Activated naive CD8-positive, alpha-beta T cell treated with anti-CD3 and anti-CD28 coated beads, Interleukin-2, amount 50 U/mL, for 24 hours (primary cell): ENCODE measurements at regions not wholly inside any gene's neighbourhood (a gene's known extent, or its start where the extent isn't known, plus 50 kb on each side); places are given as distances from the start of the nearest gene placed in this dataset.

Source experiments
- ATAC-seq: fragments of 150-1000 bp; cut with Tn5 transposase; one replicate; pipeline ENCODE4 v1.10.0; 2021
- DNase-seq: peaks from one replicate; pipeline ENCODE4 v3.0.0; 2021
- H3K27ac Mint-ChIP-seq: one replicate; pipeline ENCODE4 v1.8.0; 2021; ENCODE audit warnings: mild to moderate bottlenecking, mixed read lengths
- H3K27me3 Mint-ChIP-seq: one replicate; pipeline ENCODE4 v1.8.0; 2021; ENCODE audit warnings: mixed read lengths
- H3K36me3 Mint-ChIP-seq: one replicate; pipeline ENCODE4 v1.8.0; 2021; ENCODE audit warnings: low read depth, mixed read lengths
- H3K4me1 Mint-ChIP-seq: one replicate; pipeline ENCODE4 v1.8.0; 2021; ENCODE audit warnings: mixed read lengths
- H3K4me3 Mint-ChIP-seq: one replicate; pipeline ENCODE4 v1.8.0; 2021; ENCODE audit warnings: mild to moderate bottlenecking, moderate library complexity, mixed read lengths
- H3K9me3 Mint-ChIP-seq: one replicate; pipeline ENCODE4 v1.8.0; 2021; ENCODE audit warnings: mixed read lengths

- no peak overlapping the region for H3K27ac Mint-ChIP-seq
- H3K4me3 Mint-ChIP-seq, result no peak overlapping the region
- H3K27me3 Mint-ChIP-seq, result no peaks in the 10 kb centered on the region
- DNase-seq (no peak), ATAC-seq (no peak)
- H3K4me1 Mint-ChIP-seq, result no peaks in the 10 kb centered on the region
- no peaks in the 10 kb centered on the region for H3K9me3 Mint-ChIP-seq
- no peaks in the 10 kb centered on the region for H3K36me3 Mint-ChIP-seq
Measured at GRCh38 chr4:182105416-182105815, 137.8 kb upstream of the TENM3 start.

- no peak for DNase-seq
- H3K4me1 Mint-ChIP-seq, result no peaks in the 10 kb centered on the region
- H3K27ac Mint-ChIP-seq, result no peak overlapping the region
- no peak for ATAC-seq
- no peaks in the 10 kb centered on the region for H3K27me3 Mint-ChIP-seq
- H3K9me3 Mint-ChIP-seq, result no peaks in the 10 kb centered on the region
- H3K36me3 Mint-ChIP-seq, result no peaks in the 10 kb centered on the region
- no peak overlapping the region for H3K4me3 Mint-ChIP-seq
Measured at GRCh38 chr4:182107931-182108330, 135.3 kb upstream of the TENM3 start.

- H3K4me1 Mint-ChIP-seq, result no peaks in the 10 kb centered on the region
- no peaks in the 10 kb centered on the region for H3K9me3 Mint-ChIP-seq
- DNase-seq (no peak), ATAC-seq (no peak)
- no peak overlapping the region for H3K4me3 Mint-ChIP-seq
- no peaks in the 10 kb centered on the region for H3K36me3 Mint-ChIP-seq
- no peaks in the 10 kb centered on the region for H3K27me3 Mint-ChIP-seq
- H3K27ac Mint-ChIP-seq, result no peak overlapping the region
Measured at GRCh38 chr4:182111586-182111985, 131.6 kb upstream of the TENM3 start.

GRCh38 chr4:182113779-182114178, 129.4 kb upstream of the TENM3 start:
- H3K27ac Mint-ChIP-seq, result no peak overlapping the region
- DNase-seq, result no peak
- H3K9me3 Mint-ChIP-seq, result peaks cover 4% of the 10 kb centered on the region
- H3K27me3 Mint-ChIP-seq, result no peaks in the 10 kb centered on the region
- no peaks in the 10 kb centered on the region for H3K4me1 Mint-ChIP-seq
- no peaks in the 10 kb centered on the region for H3K36me3 Mint-ChIP-seq
- ATAC-seq, result no peak
- no peak overlapping the region for H3K4me3 Mint-ChIP-seq

- no peaks in the 10 kb centered on the region for H3K36me3 Mint-ChIP-seq
- ATAC-seq (no peak), DNase-seq (no peak)
Measured at GRCh38 chr4:182124359-182124758, 118.8 kb upstream of the TENM3 start.

GRCh38 chr4:182126096-182126495, 117.1 kb upstream of the TENM3 start:
- no peaks in the 10 kb centered on the region for H3K36me3 Mint-ChIP-seq
- H3K4me1 Mint-ChIP-seq, result no peaks in the 10 kb centered on the region
- DNase-seq, result no peak
- ATAC-seq, result no peak
- H3K27me3 Mint-ChIP-seq, result no peaks in the 10 kb centered on the region
- no peak overlapping the region for H3K4me3 Mint-ChIP-seq
- H3K27ac Mint-ChIP-seq, result no peak overlapping the region
- peaks cover 11% of the 10 kb centered on the region for H3K9me3 Mint-ChIP-seq

More at GRCh38 chr4:182124359-182124758, 118.8 kb upstream of the TENM3 start:
- Mint-ChIP-seq H3K4me3 (no peak overlapping the region), H3K27ac (no peak overlapping the region), H3K9me3 (peaks cover 20% of the 10 kb centered on the region), H3K27me3 (no peaks in the 10 kb centered on the region), H3K4me1 (no peaks in the 10 kb centered on the region)

- H3K9me3 Mint-ChIP-seq, result peaks cover 12% of the 10 kb centered on the region
- no peaks in the 10 kb centered on the region for H3K27me3 Mint-ChIP-seq
- H3K27ac Mint-ChIP-seq, result no peak overlapping the region
- DNase-seq, result no peak
- no peak for ATAC-seq
- H3K36me3 Mint-ChIP-seq, result no peaks in the 10 kb centered on the region
- H3K4me1 Mint-ChIP-seq, result no peaks in the 10 kb centered on the region
- H3K4me3 Mint-ChIP-seq, result no peak overlapping the region
Measured at GRCh38 chr4:182126603-182127002, 116.6 kb upstream of the TENM3 start.

GRCh38 chr4:182133033-182133432, 110.2 kb upstream of the TENM3 start:
- Mint-ChIP-seq H3K27me3 (peaks cover 16% of the 10 kb centered on the region), H3K4me3 (no peak overlapping the region), H3K4me1 (no peaks in the 10 kb centered on the region), H3K27ac (no peak overlapping the region), H3K9me3 (peaks cover 7% of the 10 kb centered on the region), H3K36me3 (no peaks in the 10 kb centered on the region)
- ATAC-seq, result no peak
- no peak for DNase-seq

- ATAC-seq (no peak), DNase-seq (no peak)
- peaks cover 22% of the 10 kb centered on the region for H3K27me3 Mint-ChIP-seq
- H3K4me3 Mint-ChIP-seq, result no peak overlapping the region
- H3K4me1 Mint-ChIP-seq, result no peaks in the 10 kb centered on the region
- no peaks in the 10 kb centered on the region for H3K36me3 Mint-ChIP-seq
- no peak overlapping the region for H3K27ac Mint-ChIP-seq
- H3K9me3 Mint-ChIP-seq, result peaks cover 7% of the 10 kb centered on the region
Measured at GRCh38 chr4:182134261-182134660, 108.9 kb upstream of the TENM3 start.

- H3K4me3 Mint-ChIP-seq, result no peak overlapping the region
- H3K9me3 Mint-ChIP-seq, result peaks cover 7% of the 10 kb centered on the region
- ATAC-seq (no peak), DNase-seq (no peak)
- peaks cover 40% of the 10 kb centered on the region for H3K27me3 Mint-ChIP-seq
- no peak overlapping the region for H3K27ac Mint-ChIP-seq
- H3K4me1 Mint-ChIP-seq, result no peaks in the 10 kb centered on the region
- H3K36me3 Mint-ChIP-seq, result no peaks in the 10 kb centered on the region
Measured at GRCh38 chr4:182136201-182136600, 107.0 kb upstream of the TENM3 start.

- Mint-ChIP-seq H3K27ac (no peak overlapping the region), H3K27me3 (peaks cover 51% of the 10 kb centered on the region), H3K9me3 (peaks cover 4% of the 10 kb centered on the region), H3K4me3 (no peak overlapping the region), H3K4me1 (peaks cover 3% of the 10 kb centered on the region), H3K36me3 (no peaks in the 10 kb centered on the region)
- no peak for DNase-seq
- no peak for ATAC-seq
Measured at GRCh38 chr4:182137343-182137742, 105.9 kb upstream of the TENM3 start.

- H3K36me3 Mint-ChIP-seq, result no peaks in the 10 kb centered on the region
- no peaks in the 10 kb centered on the region for H3K9me3 Mint-ChIP-seq
- DNase-seq (no peak), ATAC-seq (no peak)
- H3K4me3 Mint-ChIP-seq, result no peak overlapping the region
- H3K27me3 Mint-ChIP-seq, result peaks cover 62% of the 10 kb centered on the region
- H3K27ac Mint-ChIP-seq, result no peak overlapping the region
- H3K4me1 Mint-ChIP-seq, result peaks cover 15% of the 10 kb centered on the region
Measured at GRCh38 chr4:182139491-182139890, 103.7 kb upstream of the TENM3 start.

GRCh38 chr4:182140547-182140946, 102.7 kb upstream of the TENM3 start:
- ATAC-seq, result no peak
- Mint-ChIP-seq H3K9me3 (no peaks in the 10 kb centered on the region), H3K27ac (no peak overlapping the region), H3K4me3 (no peak overlapping the region), H3K36me3 (no peaks in the 10 kb centered on the region), H3K4me1 (peaks cover 18% of the 10 kb centered on the region), H3K27me3 (peaks cover 68% of the 10 kb centered on the region)
- DNase-seq, result no peak

GRCh38 chr4:182141061-182141460, 102.1 kb upstream of the TENM3 start:
- H3K9me3 Mint-ChIP-seq, result no peaks in the 10 kb centered on the region
- no peak for DNase-seq

GRCh38 chr4:182142176-182143085, 100.8 kb upstream of the TENM3 start:
- Mint-ChIP-seq H3K4me3 (no peak overlapping the region), H3K36me3 (no peaks in the 10 kb centered on the region), H3K4me1 (peaks cover 18% of the 10 kb centered on the region), H3K27ac (no peak overlapping the region), H3K27me3 (peaks cover 75% of the 10 kb centered on the region), H3K9me3 (no peaks in the 10 kb centered on the region)
- no peak for ATAC-seq
- DNase-seq, result no peak

More at GRCh38 chr4:182141061-182141460, 102.1 kb upstream of the TENM3 start:
- Mint-ChIP-seq H3K4me1 (peaks cover 18% of the 10 kb centered on the region), H3K36me3 (no peaks in the 10 kb centered on the region), H3K4me3 (no peak overlapping the region), H3K27me3 (peaks cover 71% of the 10 kb centered on the region), H3K27ac (no peak overlapping the region)
- no peak for ATAC-seq
